ENCODE measurements at regions not wholly inside any gene's neighbourhood (a gene's known extent, or its start where the extent isn't known, plus 50 kb on each side); places are given as distances from the start of the nearest gene placed in this dataset.

- DNase-seq (ENCODE audit: low spot score), result no peak
- H3K4me3 ChIP-seq, result no peak overlapping the region
- H3K4me1 ChIP-seq, result no peaks in the 10 kb centered on the region
- H3K9me3 ChIP-seq, result no peaks in the 10 kb centered on the region
- no peak for TF ChIP-seq CTCF (IDR thresholded peaks at IDR 0.05)
- H3K27me3 ChIP-seq, result no peaks in the 10 kb centered on the region
- no peaks in the 10 kb centered on the region for H3K36me3 ChIP-seq
- no peak overlapping the region for H3K27ac ChIP-seq
These were observed 238.2 kb upstream of the AGAP1 start for GRCh38 chr2:235255693-235256092.

GRCh38 chr2:235257590-235257989 is 236.3 kb upstream of the AGAP1 start:
- Histone ChIP-seq H3K9me3 (no peaks in the 10 kb centered on the region), H3K27me3 (no peaks in the 10 kb centered on the region), H3K27ac (no peak overlapping the region), H3K36me3 (no peaks in the 10 kb centered on the region), H3K4me1 (no peaks in the 10 kb centered on the region), H3K4me3 (no peak overlapping the region)
- no peak for DNase-seq (ENCODE audit: low spot score)
- TF ChIP-seq CTCF (IDR thresholded peaks at IDR 0.05), result no peak

GRCh38 chr2:235262750-235263149 is 231.1 kb upstream of the AGAP1 start:
- Histone ChIP-seq H3K4me1 (peaks cover 0 to 8% of the 10 kb centered on the region in 2 donors), H3K27me3 (no peaks in the 10 kb centered on the region), H3K4me3 (no peak overlapping the region), H3K27ac (peak overlapping the region; percentile 64 to 66), H3K9me3 (no peaks in the 10 kb centered on the region), H3K36me3 (no peaks in the 10 kb centered on the region)
- DNase-seq (ENCODE audit: low spot score), result no peak
- TF ChIP-seq CTCF (IDR thresholded peaks at IDR 0.05), result no peak

- no peaks in the 10 kb centered on the region for H3K9me3 ChIP-seq
- peak; percentile 94 for DNase-seq (ENCODE audit: low spot score)
- H3K27ac ChIP-seq, result peak overlapping the region; percentile 64 to 66
- H3K4me3 ChIP-seq, result no peak overlapping the region
- no peak for TF ChIP-seq CTCF (IDR thresholded peaks at IDR 0.05)
- H3K27me3 ChIP-seq, result no peaks in the 10 kb centered on the region
- peaks cover 0 to 8% of the 10 kb centered on the region in 2 donors for H3K4me1 ChIP-seq
- no peaks in the 10 kb centered on the region for H3K36me3 ChIP-seq
These were observed 230.4 kb upstream of the AGAP1 start for GRCh38 chr2:235263205-235264120.

- H3K27ac ChIP-seq, result peak overlapping the region; percentile 64 to 66
- no peak for DNase-seq (ENCODE audit: low spot score)
- peaks cover 0 to 8% of the 10 kb centered on the region in 2 donors for H3K4me1 ChIP-seq
- H3K4me3 ChIP-seq, result no peak overlapping the region
- no peak for TF ChIP-seq CTCF (IDR thresholded peaks at IDR 0.05)
- H3K27me3 ChIP-seq, result no peaks in the 10 kb centered on the region
- H3K36me3 ChIP-seq, result no peaks in the 10 kb centered on the region
- no peaks in the 10 kb centered on the region for H3K9me3 ChIP-seq
These were observed 229.7 kb upstream of the AGAP1 start for GRCh38 chr2:235264121-235264493.

All from right atrium auricular region (tissue), 2 donors.